ENCODE measurements at regions not wholly inside any gene's neighbourhood (a gene's known extent, or its start where the extent isn't known, plus 50 kb on each side); places are given as distances from the start of the nearest gene placed in this dataset.

- TF ChIP-seq, protein P1, sequence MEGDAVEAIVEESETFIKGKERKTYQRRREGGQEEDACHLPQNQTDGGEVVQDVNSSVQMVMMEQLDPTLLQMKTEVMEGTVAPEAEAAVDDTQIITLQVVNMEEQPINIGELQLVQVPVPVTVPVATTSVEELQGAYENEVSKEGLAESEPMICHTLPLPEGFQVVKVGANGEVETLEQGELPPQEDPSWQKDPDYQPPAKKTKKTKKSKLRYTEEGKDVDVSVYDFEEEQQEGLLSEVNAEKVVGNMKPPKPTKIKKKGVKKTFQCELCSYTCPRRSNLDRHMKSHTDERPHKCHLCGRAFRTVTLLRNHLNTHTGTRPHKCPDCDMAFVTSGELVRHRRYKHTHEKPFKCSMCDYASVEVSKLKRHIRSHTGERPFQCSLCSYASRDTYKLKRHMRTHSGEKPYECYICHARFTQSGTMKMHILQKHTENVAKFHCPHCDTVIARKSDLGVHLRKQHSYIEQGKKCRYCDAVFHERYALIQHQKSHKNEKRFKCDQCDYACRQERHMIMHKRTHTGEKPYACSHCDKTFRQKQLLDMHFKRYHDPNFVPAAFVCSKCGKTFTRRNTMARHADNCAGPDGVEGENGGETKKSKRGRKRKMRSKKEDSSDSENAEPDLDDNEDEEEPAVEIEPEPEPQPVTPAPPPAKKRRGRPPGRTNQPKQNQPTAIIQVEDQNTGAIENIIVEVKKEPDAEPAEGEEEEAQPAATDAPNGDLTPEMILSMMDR (conservative IDR thresholded peaks at IDR 0.05; ENCODE audit: low read depth in 2 of 2) = no peak
- no peak for TF ChIP-seq EZH2phosphoT487 (IDR thresholded peaks at IDR 0.05; ENCODE audit: unreplicated experiment)
- TF ChIP-seq CREB1 (CRISPR knock-in tag; IDR thresholded peaks at IDR 0.05; ENCODE audit: low read depth) = no peak
- no peak for TF ChIP-seq POLR2AphosphoS5 (IDR thresholded peaks at IDR 0.05; ENCODE audit: low read depth)
- TF ChIP-seq EZH2 (IDR thresholded peaks at IDR 0.05; ENCODE audit: low read depth, unreplicated experiment) = no peak
- no peak for TF ChIP-seq JUNB (IDR thresholded peaks at IDR 0.05; ENCODE audit: unreplicated experiment)
- no peak for TF ChIP-seq REST (IDR thresholded peaks at IDR 0.05; ENCODE audit: unreplicated experiment)
- TF ChIP-seq, protein P2, sequence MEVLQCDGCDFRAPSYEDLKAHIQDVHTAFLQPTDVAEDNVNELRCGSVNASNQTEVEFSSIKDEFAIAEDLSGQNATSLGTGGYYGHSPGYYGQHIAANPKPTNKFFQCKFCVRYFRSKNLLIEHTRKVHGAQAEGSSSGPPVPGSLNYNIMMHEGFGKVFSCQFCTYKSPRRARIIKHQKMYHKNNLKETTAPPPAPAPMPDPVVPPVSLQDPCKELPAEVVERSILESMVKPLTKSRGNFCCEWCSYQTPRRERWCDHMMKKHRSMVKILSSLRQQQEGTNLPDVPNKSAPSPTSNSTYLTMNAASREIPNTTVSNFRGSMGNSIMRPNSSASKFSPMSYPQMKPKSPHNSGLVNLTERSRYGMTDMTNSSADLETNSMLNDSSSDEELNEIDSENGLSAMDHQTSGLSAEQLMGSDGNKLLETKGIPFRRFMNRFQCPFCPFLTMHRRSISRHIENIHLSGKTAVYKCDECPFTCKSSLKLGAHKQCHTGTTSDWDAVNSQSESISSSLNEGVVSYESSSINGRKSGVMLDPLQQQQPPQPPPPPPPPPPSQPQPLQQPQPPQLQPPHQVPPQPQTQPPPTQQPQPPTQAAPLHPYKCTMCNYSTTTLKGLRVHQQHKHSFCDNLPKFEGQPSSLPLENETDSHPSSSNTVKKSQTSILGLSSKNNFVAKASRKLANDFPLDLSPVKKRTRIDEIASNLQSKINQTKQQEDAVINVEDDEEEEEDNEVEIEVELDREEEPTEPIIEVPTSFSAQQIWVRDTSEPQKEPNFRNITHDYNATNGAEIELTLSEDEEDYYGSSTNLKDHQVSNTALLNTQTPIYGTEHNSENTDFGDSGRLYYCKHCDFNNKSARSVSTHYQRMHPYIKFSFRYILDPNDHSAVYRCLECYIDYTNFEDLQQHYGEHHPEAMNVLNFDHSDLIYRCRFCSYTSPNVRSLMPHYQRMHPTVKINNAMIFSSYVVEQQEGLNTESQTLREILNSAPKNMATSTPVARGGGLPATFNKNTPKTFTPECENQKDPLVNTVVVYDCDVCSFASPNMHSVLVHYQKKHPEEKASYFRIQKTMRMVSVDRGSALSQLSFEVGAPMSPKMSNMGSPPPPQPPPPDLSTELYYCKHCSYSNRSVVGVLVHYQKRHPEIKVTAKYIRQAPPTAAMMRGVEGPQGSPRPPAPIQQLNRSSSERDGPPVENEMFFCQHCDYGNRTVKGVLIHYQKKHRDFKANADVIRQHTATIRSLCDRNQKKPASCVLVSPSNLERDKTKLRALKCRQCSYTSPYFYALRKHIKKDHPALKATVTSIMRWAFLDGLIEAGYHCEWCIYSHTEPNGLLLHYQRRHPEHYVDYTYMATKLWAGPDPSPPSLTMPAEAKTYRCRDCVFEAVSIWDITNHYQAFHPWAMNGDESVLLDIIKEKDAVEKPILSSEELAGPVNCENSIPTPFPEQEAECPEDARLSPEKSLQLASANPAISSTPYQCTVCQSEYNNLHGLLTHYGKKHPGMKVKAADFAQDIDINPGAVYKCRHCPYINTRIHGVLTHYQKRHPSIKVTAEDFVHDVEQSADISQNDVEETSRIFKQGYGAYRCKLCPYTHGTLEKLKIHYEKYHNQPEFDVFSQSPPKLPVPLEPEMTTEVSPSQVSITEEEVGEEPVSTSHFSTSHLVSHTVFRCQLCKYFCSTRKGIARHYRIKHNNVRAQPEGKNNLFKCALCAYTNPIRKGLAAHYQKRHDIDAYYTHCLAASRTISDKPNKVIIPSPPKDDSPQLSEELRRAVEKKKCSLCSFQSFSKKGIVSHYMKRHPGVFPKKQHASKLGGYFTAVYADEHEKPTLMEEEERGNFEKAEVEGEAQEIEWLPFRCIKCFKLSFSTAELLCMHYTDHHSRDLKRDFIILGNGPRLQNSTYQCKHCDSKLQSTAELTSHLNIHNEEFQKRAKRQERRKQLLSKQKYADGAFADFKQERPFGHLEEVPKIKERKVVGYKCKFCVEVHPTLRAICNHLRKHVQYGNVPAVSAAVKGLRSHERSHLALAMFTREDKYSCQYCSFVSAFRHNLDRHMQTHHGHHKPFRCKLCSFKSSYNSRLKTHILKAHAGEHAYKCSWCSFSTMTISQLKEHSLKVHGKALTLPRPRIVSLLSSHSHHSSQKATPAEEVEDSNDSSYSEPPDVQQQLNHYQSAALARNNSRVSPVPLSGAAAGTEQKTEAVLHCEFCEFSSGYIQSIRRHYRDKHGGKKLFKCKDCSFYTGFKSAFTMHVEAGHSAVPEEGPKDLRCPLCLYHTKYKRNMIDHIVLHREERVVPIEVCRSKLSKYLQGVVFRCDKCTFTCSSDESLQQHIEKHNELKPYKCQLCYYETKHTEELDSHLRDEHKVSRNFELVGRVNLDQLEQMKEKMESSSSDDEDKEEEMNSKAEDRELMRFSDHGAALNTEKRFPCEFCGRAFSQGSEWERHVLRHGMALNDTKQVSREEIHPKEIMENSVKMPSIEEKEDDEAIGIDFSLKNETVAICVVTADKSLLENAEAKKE (CRISPR knock-in tag; IDR thresholded peaks at IDR 0.05) = no peak
- TF ChIP-seq, protein P3, sequence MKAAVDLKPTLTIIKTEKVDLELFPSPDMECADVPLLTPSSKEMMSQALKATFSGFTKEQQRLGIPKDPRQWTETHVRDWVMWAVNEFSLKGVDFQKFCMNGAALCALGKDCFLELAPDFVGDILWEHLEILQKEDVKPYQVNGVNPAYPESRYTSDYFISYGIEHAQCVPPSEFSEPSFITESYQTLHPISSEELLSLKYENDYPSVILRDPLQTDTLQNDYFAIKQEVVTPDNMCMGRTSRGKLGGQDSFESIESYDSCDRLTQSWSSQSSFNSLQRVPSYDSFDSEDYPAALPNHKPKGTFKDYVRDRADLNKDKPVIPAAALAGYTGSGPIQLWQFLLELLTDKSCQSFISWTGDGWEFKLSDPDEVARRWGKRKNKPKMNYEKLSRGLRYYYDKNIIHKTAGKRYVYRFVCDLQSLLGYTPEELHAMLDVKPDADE (IDR thresholded peaks at IDR 0.05) = no peak
- TF ChIP-seq ZNF331 (CRISPR knock-in tag; IDR thresholded peaks at IDR 0.05; ENCODE audit: low read depth) = no peak
- no peak for TF ChIP-seq NANOG (IDR thresholded peaks at IDR 0.05; ENCODE audit: borderline replicate concordance)
- no peak for TF ChIP-seq STAT1 (IDR thresholded peaks at IDR 0.05; ENCODE audit: unreplicated experiment)
Measured at GRCh38 chr9:32884482-32884881, 101.1 kb downstream of the TMEM215 start.

Data from GM23338 (cell line).